WTC11 (cell line): ENCODE measurements at regions not wholly inside any gene's neighbourhood (a gene's known extent, or its start where the extent isn't known, plus 50 kb on each side); places are given as distances from the start of the nearest gene placed in this dataset.

ENCODE experiments used
- CTCF ChIP-seq: fragments of 200-600 bp; IDR thresholded peaks from 2 replicates; pipeline ENCODE4 v1.8.0; 2022; ENCODE audit warnings: antibody characterized with exemption
- TF ChIP-seq, protein P1 (sequence below): sonication (generic); formaldehyde crosslinking; IDR thresholded peaks from 2 replicates; pipeline ENCODE4 v1.8.0; 2022; ENCODE audit warnings: mild to moderate bottlenecking, missing genetic modification reagents
- TF ChIP-seq, protein P2 (sequence below): sonication (generic); formaldehyde crosslinking; IDR thresholded peaks from 2 replicates; pipeline ENCODE4 v1.8.0; 2022; ENCODE audit warnings: mild to moderate bottlenecking, missing genetic modification reagents
- TF ChIP-seq, protein P3 (sequence below): sonication (generic); formaldehyde crosslinking; IDR thresholded peaks from 2 replicates; pipeline ENCODE4 v1.8.0; 2022; ENCODE audit warnings: mild to moderate bottlenecking, missing genetic modification reagents

- TF ChIP-seq, protein P1, sequence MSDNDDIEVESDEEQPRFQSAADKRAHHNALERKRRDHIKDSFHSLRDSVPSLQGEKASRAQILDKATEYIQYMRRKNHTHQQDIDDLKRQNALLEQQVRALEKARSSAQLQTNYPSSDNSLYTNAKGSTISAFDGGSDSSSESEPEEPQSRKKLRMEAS (CRISPR knock-in tag) = no peak
- no peak for TF ChIP-seq CTCF
- TF ChIP-seq, protein P2, sequence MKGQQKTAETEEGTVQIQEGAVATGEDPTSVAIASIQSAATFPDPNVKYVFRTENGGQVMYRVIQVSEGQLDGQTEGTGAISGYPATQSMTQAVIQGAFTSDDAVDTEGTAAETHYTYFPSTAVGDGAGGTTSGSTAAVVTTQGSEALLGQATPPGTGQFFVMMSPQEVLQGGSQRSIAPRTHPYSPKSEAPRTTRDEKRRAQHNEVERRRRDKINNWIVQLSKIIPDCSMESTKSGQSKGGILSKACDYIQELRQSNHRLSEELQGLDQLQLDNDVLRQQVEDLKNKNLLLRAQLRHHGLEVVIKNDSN (CRISPR knock-in tag) = no peak
- TF ChIP-seq, protein P3, sequence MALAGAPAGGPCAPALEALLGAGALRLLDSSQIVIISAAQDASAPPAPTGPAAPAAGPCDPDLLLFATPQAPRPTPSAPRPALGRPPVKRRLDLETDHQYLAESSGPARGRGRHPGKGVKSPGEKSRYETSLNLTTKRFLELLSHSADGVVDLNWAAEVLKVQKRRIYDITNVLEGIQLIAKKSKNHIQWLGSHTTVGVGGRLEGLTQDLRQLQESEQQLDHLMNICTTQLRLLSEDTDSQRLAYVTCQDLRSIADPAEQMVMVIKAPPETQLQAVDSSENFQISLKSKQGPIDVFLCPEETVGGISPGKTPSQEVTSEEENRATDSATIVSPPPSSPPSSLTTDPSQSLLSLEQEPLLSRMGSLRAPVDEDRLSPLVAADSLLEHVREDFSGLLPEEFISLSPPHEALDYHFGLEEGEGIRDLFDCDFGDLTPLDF (CRISPR knock-in tag) = no peak
Observed at GRCh38 chr7:115559877-115560276, 470.7 kb downstream of the TFEC start.
